ENCODE measurements at regions not wholly inside any gene's neighbourhood (a gene's known extent, or its start where the extent isn't known, plus 50 kb on each side); places are given as distances from the start of the nearest gene placed in this dataset.

DNA sequence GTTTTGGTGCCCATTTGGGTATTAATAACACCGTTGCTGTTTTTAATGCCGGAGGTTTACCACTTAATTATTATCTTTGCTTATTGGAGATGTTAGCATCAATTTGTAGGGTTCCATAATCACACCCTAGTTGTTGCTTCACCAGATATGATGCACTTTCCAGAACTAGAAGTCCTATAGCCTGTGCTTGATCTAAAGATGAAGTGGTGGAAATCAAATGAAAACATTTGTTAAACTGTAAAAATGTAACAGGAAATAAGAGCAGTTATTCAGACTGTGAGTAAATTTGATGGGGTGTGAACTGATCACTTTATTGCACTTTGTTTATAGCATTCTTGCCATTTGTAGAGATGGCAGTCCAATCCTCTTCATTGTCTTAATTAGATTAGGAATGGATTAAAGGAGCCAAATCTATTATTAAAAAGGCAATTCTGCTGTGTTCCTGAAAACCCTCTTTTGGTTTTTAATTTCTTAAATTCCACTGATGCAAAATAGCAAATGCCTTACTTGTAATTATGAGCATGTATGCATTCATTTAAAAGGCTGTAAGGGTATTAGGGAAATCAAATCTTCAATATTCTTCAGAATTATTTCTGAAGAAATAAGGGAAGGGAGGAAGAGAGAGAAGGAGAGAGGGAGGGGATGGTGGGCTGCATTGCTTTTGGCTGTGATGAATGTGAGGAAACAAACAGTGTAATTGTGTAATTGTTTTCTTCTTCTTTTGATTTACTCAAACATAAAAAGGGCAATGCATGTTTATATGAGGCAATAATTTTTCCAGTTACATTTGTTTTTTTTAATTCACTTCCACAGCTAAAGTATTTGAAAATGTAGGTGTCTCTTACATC is 675.2 kb upstream of the WWC1 start:
- no peak overlapping the region for H2AFZ ChIP-seq (ENCODE audit: low read length)
- H3K9me3 ChIP-seq (ENCODE audit: low read length) = no peaks in the 10 kb centered on the region
- intact Hi-C loops (cut with micrococcal nuclease; ENCODE audit: unreplicated experiment) = no loop called here
- no peaks in the 10 kb centered on the region for H3K9me2 ChIP-seq (ENCODE audit: insufficient read depth, low read length)
- H3K36me3 ChIP-seq (ENCODE audit: insufficient read depth, low read length) = no peaks in the 10 kb centered on the region
- H3K4me1 ChIP-seq (ENCODE audit: insufficient read depth, low read length, poor library complexity, severe bottlenecking) = no peaks in the 10 kb centered on the region
- no peak overlapping the region for H3K27ac ChIP-seq (ENCODE audit: low read depth, low read length, poor library complexity, severe bottlenecking)
- TF ChIP-seq, protein P1, sequence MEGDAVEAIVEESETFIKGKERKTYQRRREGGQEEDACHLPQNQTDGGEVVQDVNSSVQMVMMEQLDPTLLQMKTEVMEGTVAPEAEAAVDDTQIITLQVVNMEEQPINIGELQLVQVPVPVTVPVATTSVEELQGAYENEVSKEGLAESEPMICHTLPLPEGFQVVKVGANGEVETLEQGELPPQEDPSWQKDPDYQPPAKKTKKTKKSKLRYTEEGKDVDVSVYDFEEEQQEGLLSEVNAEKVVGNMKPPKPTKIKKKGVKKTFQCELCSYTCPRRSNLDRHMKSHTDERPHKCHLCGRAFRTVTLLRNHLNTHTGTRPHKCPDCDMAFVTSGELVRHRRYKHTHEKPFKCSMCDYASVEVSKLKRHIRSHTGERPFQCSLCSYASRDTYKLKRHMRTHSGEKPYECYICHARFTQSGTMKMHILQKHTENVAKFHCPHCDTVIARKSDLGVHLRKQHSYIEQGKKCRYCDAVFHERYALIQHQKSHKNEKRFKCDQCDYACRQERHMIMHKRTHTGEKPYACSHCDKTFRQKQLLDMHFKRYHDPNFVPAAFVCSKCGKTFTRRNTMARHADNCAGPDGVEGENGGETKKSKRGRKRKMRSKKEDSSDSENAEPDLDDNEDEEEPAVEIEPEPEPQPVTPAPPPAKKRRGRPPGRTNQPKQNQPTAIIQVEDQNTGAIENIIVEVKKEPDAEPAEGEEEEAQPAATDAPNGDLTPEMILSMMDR (conservative IDR thresholded peaks at IDR 0.05; ENCODE audit: low read length) = no peak
- TF ChIP-seq EZH2phosphoT487 (IDR thresholded peaks at IDR 0.05; ENCODE audit: borderline replicate concordance, low read depth, low read length) = no peak
- ChIA-PET CTCF (ENCODE audit: unreplicated experiment) (no interaction called here), POLR2A (no interaction called here)
- no peaks in the 10 kb centered on the region for H3K79me2 ChIP-seq (ENCODE audit: insufficient read depth, low read depth, low read length)
- no TSS peak for BruUV-seq (replicated peaks)
- no peak overlapping the region for H3K4me2 ChIP-seq (ENCODE audit: low read length)
- DNase-seq (ENCODE audit: low spot score) = no peak
- no peak overlapping the region for H3K4me3 ChIP-seq (ENCODE audit: low read depth, low read length, poor library complexity, severe bottlenecking)
- no peaks in the 10 kb centered on the region for H4K20me1 ChIP-seq (ENCODE audit: insufficient read depth, low read length)

DNA sequence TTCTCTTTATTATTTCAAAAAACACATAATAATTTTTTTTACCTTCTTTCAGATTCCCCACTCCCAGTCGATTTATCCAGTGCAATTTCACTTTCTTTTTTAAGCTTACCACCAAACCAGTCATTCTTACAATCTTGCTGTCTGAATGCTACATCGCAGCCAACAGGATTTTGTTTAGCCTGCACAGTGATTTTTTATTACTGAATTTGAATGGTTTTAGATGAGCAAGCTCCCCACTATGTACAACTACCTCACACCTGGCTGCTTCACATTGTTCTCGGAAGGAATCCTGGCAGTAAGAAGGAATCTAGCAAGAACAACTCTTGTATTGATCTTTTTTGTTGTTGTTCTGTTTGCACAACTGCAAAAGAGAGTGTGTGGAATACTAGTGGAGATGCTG is 668.1 kb upstream of the WWC1 start:
- DNase-seq (ENCODE audit: low spot score) = no peak
- H3K9me2 ChIP-seq (ENCODE audit: insufficient read depth, low read length) = no peaks in the 10 kb centered on the region
- no peaks in the 10 kb centered on the region for H3K9me3 ChIP-seq (ENCODE audit: low read length)
- H3K4me3 ChIP-seq (ENCODE audit: low read depth, low read length, poor library complexity, severe bottlenecking) = no peak overlapping the region
- no peaks in the 10 kb centered on the region for H3K79me2 ChIP-seq (ENCODE audit: insufficient read depth, low read depth, low read length)
- H4K20me1 ChIP-seq (ENCODE audit: insufficient read depth, low read length) = no peaks in the 10 kb centered on the region
- no peaks in the 10 kb centered on the region for H3K36me3 ChIP-seq (ENCODE audit: insufficient read depth, low read length)
- CTCF ChIA-PET (ENCODE audit: unreplicated experiment) = no interaction called here
- intact Hi-C loops (cut with micrococcal nuclease; ENCODE audit: unreplicated experiment) = no loop called here
- no peak overlapping the region for H2AFZ ChIP-seq (ENCODE audit: low read length)
- H3K4me1 ChIP-seq (ENCODE audit: insufficient read depth, low read length, poor library complexity, severe bottlenecking) = no peaks in the 10 kb centered on the region
- no peak overlapping the region for H3K4me2 ChIP-seq (ENCODE audit: low read length)
- no TSS peak for BruUV-seq (replicated peaks)
- TF ChIP-seq EZH2phosphoT487 (IDR thresholded peaks at IDR 0.05; ENCODE audit: borderline replicate concordance, low read depth, low read length) = no peak
- TF ChIP-seq, protein P1 (conservative IDR thresholded peaks at IDR 0.05; ENCODE audit: low read length) = no peak
- H3K27ac ChIP-seq (ENCODE audit: low read depth, low read length, poor library complexity, severe bottlenecking) = no peak overlapping the region
- POLR2A ChIA-PET = no interaction called here

DNA sequence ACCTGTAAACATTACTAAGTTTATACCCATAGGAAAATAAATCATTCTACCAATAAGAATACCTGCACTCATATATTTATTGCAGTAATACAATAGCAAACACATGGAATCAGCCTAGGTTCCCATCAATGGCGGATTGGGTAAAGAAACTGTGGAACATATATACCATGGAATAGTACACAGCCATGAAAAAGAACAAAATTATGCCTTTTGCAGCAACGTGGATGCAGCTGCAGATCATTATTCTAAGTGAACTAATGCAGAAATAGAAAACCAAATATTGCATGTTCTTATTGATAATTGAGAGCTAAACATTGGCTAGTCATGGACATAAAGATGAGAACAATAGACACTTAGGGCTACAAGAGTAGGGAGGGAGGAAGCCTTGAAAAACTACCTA is 667.4 kb upstream of the WWC1 start:
- no peaks in the 10 kb centered on the region for H4K20me1 ChIP-seq (ENCODE audit: insufficient read depth, low read length)

More for the DNA sequence above, 667.4 kb upstream of the WWC1 start:
- ChIA-PET CTCF (ENCODE audit: unreplicated experiment) (no interaction called here), POLR2A (no interaction called here)
- no peaks in the 10 kb centered on the region for H3K36me3 ChIP-seq (ENCODE audit: insufficient read depth, low read length)
- H2AFZ ChIP-seq (ENCODE audit: low read length) = no peak overlapping the region
- no TSS peak for BruUV-seq (replicated peaks)
- no peaks in the 10 kb centered on the region for H3K9me2 ChIP-seq (ENCODE audit: insufficient read depth, low read length)
- DNase-seq (ENCODE audit: low spot score) = no peak
- intact Hi-C loops (cut with micrococcal nuclease; ENCODE audit: unreplicated experiment) = no loop called here
- TF ChIP-seq, protein P1 (conservative IDR thresholded peaks at IDR 0.05; ENCODE audit: low read length) = no peak
- TF ChIP-seq EZH2phosphoT487 (IDR thresholded peaks at IDR 0.05; ENCODE audit: borderline replicate concordance, low read depth, low read length) = no peak
- no peak overlapping the region for H3K27ac ChIP-seq (ENCODE audit: low read depth, low read length, poor library complexity, severe bottlenecking)
- H3K4me2 ChIP-seq (ENCODE audit: low read length) = no peak overlapping the region
- no peaks in the 10 kb centered on the region for H3K4me1 ChIP-seq (ENCODE audit: insufficient read depth, low read length, poor library complexity, severe bottlenecking)
- no peaks in the 10 kb centered on the region for H3K9me3 ChIP-seq (ENCODE audit: low read length)
- no peaks in the 10 kb centered on the region for H3K79me2 ChIP-seq (ENCODE audit: insufficient read depth, low read depth, low read length)
- H3K4me3 ChIP-seq (ENCODE audit: low read depth, low read length, poor library complexity, severe bottlenecking) = no peak overlapping the region
